ENCODE measurements at regions not wholly inside any gene's neighbourhood (a gene's known extent, or its start where the extent isn't known, plus 50 kb on each side); places are given as distances from the start of the nearest gene placed in this dataset.

GRCh38 chr10:131439705-131440104, 128.2 kb upstream of the TCERG1L start:
- no peak for TF ChIP-seq CTCF (IDR thresholded peaks at IDR 0.05; ENCODE audit: poor library complexity, severe bottlenecking)
- no peak overlapping the region for H3K4me3 ChIP-seq (ENCODE audit: severe bottlenecking)

GRCh38 chr10:131440405-131441360, 129.2 kb upstream of the TCERG1L start:
- no peak for ATAC-seq (ENCODE audit: low read depth)
- Histone ChIP-seq H3K27ac (ENCODE audit: poor library complexity, severe bottlenecking) (no peak overlapping the region), H3K9me3 (ENCODE audit: severe bottlenecking) (no peaks in the 10 kb centered on the region), H3K4me1 (ENCODE audit: insufficient read depth, poor library complexity, severe bottlenecking) (peaks cover 15% of the 10 kb centered on the region), H3K4me3 (ENCODE audit: severe bottlenecking) (no peak overlapping the region), H3K36me3 (ENCODE audit: low read depth) (no peaks in the 10 kb centered on the region), H3K27me3 (ENCODE audit: insufficient read depth, poor library complexity, severe bottlenecking) (no peaks in the 10 kb centered on the region)
- no peak for TF ChIP-seq CTCF (IDR thresholded peaks at IDR 0.05; ENCODE audit: poor library complexity, severe bottlenecking)
- peak; percentile 37 for DNase-seq (ENCODE audit: low spot score)

More at GRCh38 chr10:131439705-131440104, 128.2 kb upstream of the TCERG1L start:
- Histone ChIP-seq H3K36me3 (ENCODE audit: low read depth) (no peaks in the 10 kb centered on the region), H3K9me3 (ENCODE audit: severe bottlenecking) (peaks cover 2% of the 10 kb centered on the region), H3K27ac (ENCODE audit: poor library complexity, severe bottlenecking) (no peak overlapping the region), H3K4me1 (ENCODE audit: insufficient read depth, poor library complexity, severe bottlenecking) (peaks cover 17% of the 10 kb centered on the region), H3K27me3 (ENCODE audit: insufficient read depth, poor library complexity, severe bottlenecking) (no peaks in the 10 kb centered on the region)
- ATAC-seq (ENCODE audit: low read depth) (no peak), DNase-seq (ENCODE audit: low spot score) (peak; percentile 23)

GRCh38 chr10:131442271-131442670, 130.8 kb upstream of the TCERG1L start:
- Histone ChIP-seq H3K4me1 (ENCODE audit: insufficient read depth, poor library complexity, severe bottlenecking) (peaks cover 4% of the 10 kb centered on the region), H3K9me3 (ENCODE audit: severe bottlenecking) (no peaks in the 10 kb centered on the region), H3K27me3 (ENCODE audit: insufficient read depth, poor library complexity, severe bottlenecking) (no peaks in the 10 kb centered on the region), H3K4me3 (ENCODE audit: severe bottlenecking) (no peak overlapping the region), H3K36me3 (ENCODE audit: low read depth) (no peaks in the 10 kb centered on the region), H3K27ac (ENCODE audit: poor library complexity, severe bottlenecking) (no peak overlapping the region)
- DNase-seq (ENCODE audit: low spot score), result no peak
- ATAC-seq (ENCODE audit: low read depth), result no peak
- TF ChIP-seq CTCF (IDR thresholded peaks at IDR 0.05; ENCODE audit: poor library complexity, severe bottlenecking), result no peak

GRCh38 chr10:131444286-131444685, 132.8 kb upstream of the TCERG1L start:
- no peaks in the 10 kb centered on the region for H3K9me3 ChIP-seq (ENCODE audit: severe bottlenecking)
- no peak for DNase-seq (ENCODE audit: low spot score)
- H3K4me3 ChIP-seq (ENCODE audit: severe bottlenecking), result no peak overlapping the region
- H3K27ac ChIP-seq (ENCODE audit: poor library complexity, severe bottlenecking), result no peak overlapping the region
- H3K27me3 ChIP-seq (ENCODE audit: insufficient read depth, poor library complexity, severe bottlenecking), result no peaks in the 10 kb centered on the region
- no peaks in the 10 kb centered on the region for H3K36me3 ChIP-seq (ENCODE audit: low read depth)
- H3K4me1 ChIP-seq (ENCODE audit: insufficient read depth, poor library complexity, severe bottlenecking), result no peaks in the 10 kb centered on the region
- no peak for TF ChIP-seq CTCF (IDR thresholded peaks at IDR 0.05; ENCODE audit: poor library complexity, severe bottlenecking)
- no peak for ATAC-seq (ENCODE audit: low read depth)
